HCT116 (cell line): ENCODE measurements at regions not wholly inside any gene's neighbourhood (a gene's known extent, or its start where the extent isn't known, plus 50 kb on each side); places are given as distances from the start of the nearest gene placed in this dataset.

Experiments
- ATAC-seq: fragments of 200-7000 bp; cut with Tn5 transposase; 2 replicates; pipeline ENCODE4 v1.9.1; 2020; ENCODE audit warnings: mild to moderate bottlenecking, moderate library complexity
- BruUV-seq: library from RNA; stranded (reverse); fragments of 400-500 nt; replicated peaks from 2 replicates; lab custom pipeline; 2021; lab: Mats Ljungman, UMichigan
- CTCF ChIA-PET: fragments of 300-600 bp; sonication (Branson Sonifier 250); formaldehyde crosslinking; loops from one replicate; lab custom pipeline; 2021; ENCODE audit warnings: antibody characterized with exemption; lab: Charles Lee
- POLR2A ChIA-PET: fragments of 300-600, 350-600 bp; sonication (Branson Sonifier 250); formaldehyde crosslinking; loops from one replicate; lab custom pipeline; 2021; ENCODE audit warnings: antibody characterized with exemption; lab: Charles Lee
- RAD21 ChIA-PET, 2 experiments: fragments of 300-600 bp; sonication (Branson Sonifier 250); formaldehyde crosslinking; loops; one replicate each; lab custom pipeline; 2023; ENCODE audit warnings: low total read pairs in 2 of 2; ENCODE audit not compliant: uncharacterized antibody in 2 of 2, unreplicated experiment in 2 of 2, low non-redundant PET in 1 of 2; lab: Charles Lee
- DNase-seq: peaks from one replicate; pipeline ENCODE4 v3.0.0-alpha.2; 2010; ENCODE audit warnings: low read depth, low spot score
- H2AFZ ChIP-seq: fragments of 200-600 bp; shearing (Covaris generic), sonication (generic); 2 replicates; pipeline ENCODE4 v1.6.1; 2017; ENCODE audit warnings: low read depth, mixed run types, mixed read lengths, antibody characterized with exemption, low read length; ENCODE audit not compliant: poor library complexity, severe bottlenecking
- H3K27ac ChIP-seq: 2 replicates; pipeline ENCODE4 v1.5.1; 2012; ENCODE audit warnings: low read depth, low read length
- H3K27me3 ChIP-seq: fragments of 200-600 bp; sonication (generic); 2 replicates; pipeline ENCODE4 v1.6.1; 2016; ENCODE audit warnings: mixed run types, low read length, mixed read lengths; ENCODE audit not compliant: insufficient read depth
- H3K36me3 ChIP-seq, 2 experiments: fragments of 200-500 bp in 1 of 2; fragments of 200-600 bp in 1 of 2; sonication (Bioruptor generic) in 1 of 2; sonication (generic) in 1 of 2; 2 replicates each; pipeline versions ENCODE4 v1.5.1 to v1.6.1; 2014 to 2016; ENCODE audit warnings: low read length in 2 of 2, inconsistent platforms in 1 of 2, mixed read lengths in 1 of 2, mixed run types in 1 of 2; ENCODE audit not compliant: insufficient read depth in 2 of 2, control insufficient read depth in 1 of 2
- H3K4me1 ChIP-seq, 2 experiments: fragments of 200-600 bp in 1 of 2; sonication (generic) in 1 of 2; 2 replicates each; pipeline versions ENCODE4 v1.5.1 to v1.6.1; 2012 to 2017; ENCODE audit warnings: low read length in 2 of 2, inconsistent platforms in 1 of 2, mild to moderate bottlenecking in 1 of 2, mixed read lengths in 1 of 2, mixed run types in 1 of 2, moderate library complexity in 1 of 2; ENCODE audit not compliant: insufficient read depth in 2 of 2, control insufficient read depth in 1 of 2
- H3K4me2 ChIP-seq: fragments of 200-600 bp; sonication (generic); 2 replicates; pipeline ENCODE4 v1.6.1; 2017; ENCODE audit warnings: mixed run types, low read length, mixed read lengths
- H3K4me3 ChIP-seq, 2 experiments: fragments of 200-600 bp in 1 of 2; sonication (generic) in 1 of 2; replicated peaks in 1 of 2; 2 replicates each; pipeline ENCODE4 v1.5.1; 2011 to 2016; ENCODE audit warnings: low read length in 2 of 2, control low read depth in 1 of 2, low read depth in 1 of 2, mild to moderate bottlenecking in 1 of 2, mixed read lengths in 1 of 2, mixed run types in 1 of 2
- H3K79me2 ChIP-seq: fragments of 200-600 bp; sonication (generic); 2 replicates; pipeline ENCODE4 v1.6.1; 2017; ENCODE audit warnings: mild to moderate bottlenecking, mixed run types, low read length, moderate library complexity, mixed read lengths; ENCODE audit not compliant: insufficient read depth
- H3K9ac ChIP-seq: fragments of 200-600 bp; sonication (generic); 2 replicates; pipeline ENCODE4 v1.6.1; 2016; ENCODE audit warnings: low read length, mixed read lengths
- H3K9me2 ChIP-seq: fragments of 200-600 bp; sonication (generic), shearing (Covaris generic); 2 replicates; pipeline ENCODE4 v1.6.1; 2017; ENCODE audit warnings: mixed run types, mild to moderate bottlenecking, moderate library complexity; ENCODE audit not compliant: insufficient read depth
- H3K9me3 ChIP-seq, 2 experiments: fragments of 200-500 bp in 1 of 2; fragments of 200-600 bp in 1 of 2; sonication (Bioruptor generic) in 1 of 2; sonication (generic) in 1 of 2; 2 replicates each; pipeline ENCODE4 v1.6.1; 2014 to 2017; ENCODE audit warnings: low read length in 2 of 2, mixed read lengths in 2 of 2, inconsistent platforms in 1 of 2, low read depth in 1 of 2, mild to moderate bottlenecking in 1 of 2, mixed run types in 1 of 2, moderate library complexity in 1 of 2; ENCODE audit not compliant: control insufficient read depth in 1 of 2, insufficient read depth in 1 of 2
- H4K20me1 ChIP-seq: fragments of 200-600 bp; sonication (generic), shearing (Covaris generic); 2 replicates; pipeline ENCODE4 v1.6.1; 2017; ENCODE audit warnings: mixed run types, mild to moderate bottlenecking, moderate library complexity; ENCODE audit not compliant: insufficient read depth
- ATF3 ChIP-seq: IDR thresholded peaks from 2 replicates; pipeline ENCODE4 v1.6.1; 2012
- ELF1 ChIP-seq: IDR thresholded peaks from 2 replicates; pipeline ENCODE4 v1.6.1; 2012; ENCODE audit warnings: low read depth, borderline replicate concordance
- EZH2phosphoT487 ChIP-seq: fragments of 200-600 bp; IDR thresholded peaks from 2 replicates; pipeline ENCODE4 v1.6.1; 2018; ENCODE audit warnings: antibody characterized with exemption, borderline replicate concordance
- JUND ChIP-seq: IDR thresholded peaks from 2 replicates; pipeline ENCODE4 v1.6.1; 2012
- POLR2AphosphoS5 ChIP-seq: IDR thresholded peaks from 2 replicates; pipeline ENCODE4 v1.6.1; 2011; ENCODE audit warnings: mild to moderate bottlenecking, low read depth, low read length, moderate library complexity
- RAD21 ChIP-seq: IDR thresholded peaks from 2 replicates; pipeline ENCODE4 v1.6.1; 2012; ENCODE audit warnings: low read depth, mild to moderate bottlenecking
- SP1 ChIP-seq: IDR thresholded peaks from 2 replicates; pipeline ENCODE4 v1.6.1; 2012; ENCODE audit warnings: low read depth
- SRF ChIP-seq: IDR thresholded peaks from 2 replicates; pipeline ENCODE4 v1.6.1; 2012; ENCODE audit warnings: low read depth
- TCF7L2 ChIP-seq: IDR thresholded peaks from 2 replicates; pipeline ENCODE4 v1.7.0; 2011; ENCODE audit warnings: borderline replicate concordance, inconsistent platforms; ENCODE audit not compliant: insufficient read depth, insufficient read length; ENCODE audit errors: extremely low read depth
- YY1 ChIP-seq: IDR thresholded peaks from 2 replicates; pipeline ENCODE4 v1.6.1; 2011; ENCODE audit warnings: low read length, low read depth, moderate library complexity, mild to moderate bottlenecking; ENCODE audit not compliant: insufficient replicate concordance; ENCODE audit errors: extremely low read depth
- ZBTB33 ChIP-seq: IDR thresholded peaks from 2 replicates; pipeline ENCODE4 v1.6.1; 2011; ENCODE audit warnings: mild to moderate bottlenecking, low read length, moderate library complexity; ENCODE audit not compliant: insufficient replicate concordance; ENCODE audit errors: extremely low read depth
- intact Hi-C: fragments of 100-400 bp; cut with micrococcal nuclease; formaldehyde crosslinking; loops from 2 replicates; pipeline ENCODE4 v1.10.0; 2022

GRCh38 chr2:223399357-223399957, 202.7 kb downstream of the SCG2 start:
- TF ChIP-seq ELF1 (no peak), SP1 (no peak), ZBTB33 (no peak), SRF (no peak), RAD21 (no peak), YY1 (no peak), EZH2phosphoT487 (no peak), TCF7L2 (no peak), JUND (no peak), ATF3 (no peak), POLR2AphosphoS5 (no peak)
- DNase-seq (no peak), ATAC-seq (no peak)
- ChIA-PET POLR2A (no interaction called here), CTCF (no interaction called here), RAD21 (no interaction called here)
- Histone ChIP-seq H3K27ac (no peak overlapping the region), H3K9me2 (0 out of 2 replicates have a peak, but pooled peaks cover 6% of the 10 kb centered on the region), H3K9me3 (peaks cover 0 to 5% of the 10 kb centered on the region in 2 experiments; a peak in 1 of 4 replicates), H3K27me3 (no peaks in the 10 kb centered on the region), H3K4me1 (no peaks in the 10 kb centered on the region), H3K79me2 (no peaks in the 10 kb centered on the region), H2AFZ (no peak overlapping the region), H3K36me3 (no peaks in the 10 kb centered on the region), H4K20me1 (no peaks in the 10 kb centered on the region), H3K9ac (no peak overlapping the region), H3K4me3 (no peak overlapping the region), H3K4me2 (no peak overlapping the region)
- intact Hi-C loops = no loop called here
- BruUV-seq = no TSS peak
